ENCODE measurements at regions not wholly inside any gene's neighbourhood (a gene's known extent, or its start where the extent isn't known, plus 50 kb on each side); places are given as distances from the start of the nearest gene placed in this dataset.

- Histone ChIP-seq H3F3A (replicated peaks; ENCODE audit: insufficient read depth) (no peaks in the 10 kb centered on the region), H3K9ac (no peak overlapping the region), H3K4me3 (ENCODE audit: low read depth in 2 of 2, low read length in 1 of 2) (no peak overlapping the region), H2AFZ (ENCODE audit: low read depth) (no peak overlapping the region), H3K4me1 (ENCODE audit: control insufficient read depth in 1 of 2, insufficient read depth in 2 of 2, low read depth in 1 of 2, low read length in 1 of 2) (no peaks in the 10 kb centered on the region; a peak in 1 of 4 replicates), H3K4me2 (no peak overlapping the region), H3K27me3 (ENCODE audit: insufficient read depth) (no peaks in the 10 kb centered on the region), H3K27ac (ENCODE audit: low read depth in 2 of 2, low read length in 1 of 2) (no peak overlapping the region), H4K20me1 (ENCODE audit: insufficient read depth) (no peaks in the 10 kb centered on the region), H3K79me2 (ENCODE audit: insufficient read depth) (no peaks in the 10 kb centered on the region), H3K36me3 (replicated peaks in 1 of 2; ENCODE audit: control insufficient read depth in 1 of 2, insufficient read depth in 2 of 2, low read length in 1 of 2) (no peaks in the 10 kb centered on the region), H3K9me2 (no peaks in the 10 kb centered on the region), H3K9me3 (no peaks in the 10 kb centered on the region)
- no peak for DNase-seq
- POLR2A ChIA-PET: no interaction called here
- CTCF ChIA-PET: no interaction called here
- no peak for TF ChIP-seq YY1 (IDR thresholded peaks at IDR 0.05; ENCODE audit: low read depth)
- TF ChIP-seq FOXJ3 (CRISPR knock-in tag; IDR thresholded peaks at IDR 0.05): no peak
- TF ChIP-seq RCOR1 (IDR thresholded peaks at IDR 0.05; ENCODE audit: low read length): no peak
- no peak for TF ChIP-seq RFX5 (IDR thresholded peaks at IDR 0.05; ENCODE audit: low read length)
- TF ChIP-seq GABPA (IDR thresholded peaks at IDR 0.05; ENCODE audit: low read depth): no peak
- no peak for TF ChIP-seq TAF1 (IDR thresholded peaks at IDR 0.05; ENCODE audit: borderline replicate concordance, low read depth, low read length)
- TF ChIP-seq CHD2 (IDR thresholded peaks at IDR 0.05; ENCODE audit: low read length, partially characterized antibody): no peak
- TF ChIP-seq, protein P1, sequence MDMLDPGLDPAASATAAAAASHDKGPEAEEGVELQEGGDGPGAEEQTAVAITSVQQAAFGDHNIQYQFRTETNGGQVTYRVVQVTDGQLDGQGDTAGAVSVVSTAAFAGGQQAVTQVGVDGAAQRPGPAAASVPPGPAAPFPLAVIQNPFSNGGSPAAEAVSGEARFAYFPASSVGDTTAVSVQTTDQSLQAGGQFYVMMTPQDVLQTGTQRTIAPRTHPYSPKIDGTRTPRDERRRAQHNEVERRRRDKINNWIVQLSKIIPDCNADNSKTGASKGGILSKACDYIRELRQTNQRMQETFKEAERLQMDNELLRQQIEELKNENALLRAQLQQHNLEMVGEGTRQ (IDR thresholded peaks at IDR 0.05; ENCODE audit: borderline replicate concordance, low read depth, low read length): no peak
- no peak for TF ChIP-seq TEAD4 (IDR thresholded peaks at IDR 0.05; ENCODE audit: borderline replicate concordance, insufficient read depth)
- TF ChIP-seq SIN3A (IDR thresholded peaks at IDR 0.05; ENCODE audit: borderline replicate concordance, low read depth, low read length): no peak
- no peak for TF ChIP-seq MXI1 (IDR thresholded peaks at IDR 0.05; ENCODE audit: low read depth, low read length)
- WGBS (ENCODE audit: low lambda C conversion rate): 73% methylated on average over 2 of the region's 2 CpGs
Measured at GRCh38 chr5:104494083-104494482, 931.5 kb upstream of the NUDT12 start.

GRCh38 chr5:104472811-104473210 is 910.2 kb upstream of the NUDT12 start:
- Histone ChIP-seq H3K79me2 (ENCODE audit: insufficient read depth) (no peaks in the 10 kb centered on the region), H3K4me1 (ENCODE audit: control insufficient read depth in 1 of 2, insufficient read depth in 2 of 2, low read depth in 1 of 2, low read length in 1 of 2) (no peaks in the 10 kb centered on the region), H3K4me3 (ENCODE audit: low read depth in 2 of 2, low read length in 1 of 2) (no peak overlapping the region), H3K36me3 (replicated peaks in 1 of 2; ENCODE audit: control insufficient read depth in 1 of 2, insufficient read depth in 2 of 2, low read length in 1 of 2) (no peaks in the 10 kb centered on the region), H3F3A (replicated peaks; ENCODE audit: insufficient read depth) (no peaks in the 10 kb centered on the region), H4K20me1 (ENCODE audit: insufficient read depth) (no peaks in the 10 kb centered on the region), H3K4me2 (no peak overlapping the region), H3K9me3 (0 out of 2 replicates have a peak, but pooled peaks cover 5% of the 10 kb centered on the region), H3K9ac (no peak overlapping the region), H2AFZ (ENCODE audit: low read depth) (no peak overlapping the region), H3K27me3 (ENCODE audit: insufficient read depth) (no peaks in the 10 kb centered on the region), H3K9me2 (no peaks in the 10 kb centered on the region), H3K27ac (ENCODE audit: low read depth in 2 of 2, low read length in 1 of 2) (no peak overlapping the region)
- no peak for TF ChIP-seq IRF3 (IDR thresholded peaks at IDR 0.05; ENCODE audit: low read depth, low read length)
- TF ChIP-seq, protein P2, sequence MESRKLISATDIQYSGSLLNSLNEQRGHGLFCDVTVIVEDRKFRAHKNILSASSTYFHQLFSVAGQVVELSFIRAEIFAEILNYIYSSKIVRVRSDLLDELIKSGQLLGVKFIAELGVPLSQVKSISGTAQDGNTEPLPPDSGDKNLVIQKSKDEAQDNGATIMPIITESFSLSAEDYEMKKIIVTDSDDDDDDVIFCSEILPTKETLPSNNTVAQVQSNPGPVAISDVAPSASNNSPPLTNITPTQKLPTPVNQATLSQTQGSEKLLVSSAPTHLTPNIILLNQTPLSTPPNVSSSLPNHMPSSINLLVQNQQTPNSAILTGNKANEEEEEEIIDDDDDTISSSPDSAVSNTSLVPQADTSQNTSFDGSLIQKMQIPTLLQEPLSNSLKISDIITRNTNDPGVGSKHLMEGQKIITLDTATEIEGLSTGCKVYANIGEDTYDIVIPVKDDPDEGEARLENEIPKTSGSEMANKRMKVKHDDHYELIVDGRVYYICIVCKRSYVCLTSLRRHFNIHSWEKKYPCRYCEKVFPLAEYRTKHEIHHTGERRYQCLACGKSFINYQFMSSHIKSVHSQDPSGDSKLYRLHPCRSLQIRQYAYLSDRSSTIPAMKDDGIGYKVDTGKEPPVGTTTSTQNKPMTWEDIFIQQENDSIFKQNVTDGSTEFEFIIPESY (IDR thresholded peaks at IDR 0.05; ENCODE audit: borderline replicate concordance, low read depth): no peak
- no peak for TF ChIP-seq JUND (IDR thresholded peaks at IDR 0.05)
- no peak for TF ChIP-seq FOSL2 (IDR thresholded peaks at IDR 0.05; ENCODE audit: borderline replicate concordance, low read depth)
- TF ChIP-seq SMC3 (IDR thresholded peaks at IDR 0.05; ENCODE audit: low read depth, low read length): no peak
- no peak for TF ChIP-seq NRF1 (IDR thresholded peaks at IDR 0.05; ENCODE audit: low read depth, low read length)
- TF ChIP-seq TAF1 (IDR thresholded peaks at IDR 0.05; ENCODE audit: borderline replicate concordance, low read depth, low read length): no peak
- TF ChIP-seq FOXJ3 (CRISPR knock-in tag; IDR thresholded peaks at IDR 0.05): no peak
- TF ChIP-seq GABPA (IDR thresholded peaks at IDR 0.05; ENCODE audit: low read depth): no peak
- TF ChIP-seq EP300 (IDR thresholded peaks at IDR 0.05; ENCODE audit: borderline replicate concordance in 1 of 2, low read depth in 1 of 2, low read length in 1 of 2): no peak
- TF ChIP-seq SIN3A (IDR thresholded peaks at IDR 0.05; ENCODE audit: borderline replicate concordance, low read depth, low read length): no peak
- TF ChIP-seq CHD2 (IDR thresholded peaks at IDR 0.05; ENCODE audit: low read length, partially characterized antibody): no peak
- no peak for TF ChIP-seq TEAD4 (IDR thresholded peaks at IDR 0.05; ENCODE audit: borderline replicate concordance, insufficient read depth)
- WGBS (ENCODE audit: low lambda C conversion rate): 49% methylated on average over 3 of the region's 3 CpGs
- ChIA-PET CTCF (no interaction called here), POLR2A (no interaction called here)
- no peak for DNase-seq
